NOMO-1 treated with dmso at 0.1 percent for 144 hours (cell line): ENCODE measurements at regions not wholly inside any gene's neighbourhood (a gene's known extent, or its start where the extent isn't known, plus 50 kb on each side); places are given as distances from the start of the nearest gene placed in this dataset.

Experiments
- DNase-seq: peaks from one replicate; lab custom pipeline; 2025; ENCODE audit not compliant: unreplicated experiment; lab: John Stamatoyannopoulos, UW

DNA sequence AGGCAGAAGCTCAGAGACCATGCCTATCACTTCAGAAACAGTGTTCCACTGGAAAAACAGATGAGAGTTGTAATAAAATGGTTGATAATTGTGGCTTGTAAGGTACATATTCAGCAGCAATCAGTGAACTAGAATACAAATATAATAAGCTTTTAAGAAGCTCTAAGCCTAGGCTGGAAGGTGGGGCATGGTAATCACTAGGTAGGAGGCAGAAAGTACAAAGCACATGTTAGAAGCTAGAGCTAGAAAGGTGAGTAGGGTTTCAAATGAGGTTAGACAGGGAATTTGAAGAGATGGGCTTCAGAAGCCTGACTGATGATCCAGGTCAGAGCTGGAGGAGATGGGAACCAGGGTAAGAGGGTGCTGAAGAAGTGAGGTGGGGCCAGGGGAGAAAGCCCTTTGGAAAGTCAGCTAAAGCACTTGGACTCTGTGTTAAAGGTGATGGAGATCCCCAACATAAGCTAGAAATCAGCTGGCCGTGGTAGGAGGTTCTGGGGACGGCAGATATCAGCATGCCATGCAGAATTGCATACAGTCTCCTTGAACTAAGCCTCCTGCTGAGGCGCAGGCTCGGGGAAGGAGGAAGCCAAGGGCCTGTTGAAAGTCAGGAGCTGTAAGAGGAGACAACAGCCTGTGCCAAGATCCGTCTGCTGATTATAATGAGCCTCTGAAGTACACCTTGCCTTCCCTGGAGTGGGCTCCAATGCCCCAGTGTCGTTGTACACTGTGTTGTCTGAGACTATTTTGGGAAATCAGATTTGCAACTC lies 659.4 kb downstream of the BCL11B start:
- no peak for DNase-seq

DNA sequence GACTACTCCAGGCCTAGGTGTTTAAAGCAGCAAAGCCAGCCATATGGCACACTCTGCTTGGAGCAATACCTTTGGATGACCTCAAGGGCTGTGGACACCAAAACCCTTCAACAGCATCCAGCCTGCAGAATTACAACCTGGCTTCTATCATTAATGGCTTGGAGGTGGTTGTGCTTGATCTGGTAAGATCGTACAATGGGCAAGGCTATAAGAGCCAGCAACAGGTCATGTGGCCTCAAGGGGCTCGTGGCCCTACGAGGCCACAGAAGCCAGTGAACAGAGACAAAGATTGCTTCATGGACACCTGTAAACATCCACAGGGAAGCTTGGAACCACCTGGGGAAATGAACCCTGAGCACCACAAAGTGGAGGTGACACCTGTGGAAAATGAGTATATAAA lies 657.3 kb downstream of the BCL11B start:
- no peak for DNase-seq

DNA sequence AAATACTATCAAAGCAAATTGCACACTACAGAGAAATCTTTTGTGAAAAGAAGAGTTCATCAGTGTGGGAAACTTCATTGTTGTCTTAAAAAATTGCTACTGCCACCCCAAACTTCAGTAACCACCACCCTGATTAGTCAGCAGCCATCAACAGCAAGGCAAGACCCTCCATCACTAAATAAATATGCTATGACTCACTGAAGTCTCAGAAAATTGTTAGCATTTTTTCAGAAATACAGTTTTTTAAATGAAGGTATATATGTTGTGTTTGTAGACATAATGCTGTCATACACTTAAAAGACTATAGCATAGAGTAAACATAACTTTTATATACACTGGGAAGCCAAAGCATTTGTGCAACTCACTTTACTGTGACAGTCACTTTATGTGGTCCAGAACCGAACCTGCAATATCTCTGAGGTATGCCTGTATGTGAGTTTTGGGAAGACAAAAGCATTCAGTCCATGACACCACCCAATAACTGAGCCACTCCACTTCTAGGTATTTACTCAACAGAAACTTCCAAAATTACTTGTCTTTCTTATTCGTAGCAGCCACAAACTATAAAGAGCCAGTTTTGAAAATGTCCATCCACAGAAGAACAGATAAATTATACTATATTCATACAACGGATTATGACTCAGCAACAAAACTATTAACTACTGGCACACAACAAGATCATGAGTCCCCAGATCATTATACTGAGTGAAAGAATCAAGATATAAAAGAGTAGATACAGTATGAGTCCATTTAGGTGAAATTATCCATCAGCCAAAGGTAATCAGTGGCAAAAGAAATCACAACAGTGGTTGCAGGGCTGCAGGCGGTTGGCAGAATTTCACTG lies 649.6 kb downstream of the BCL11B start:
- no peak for DNase-seq

DNA sequence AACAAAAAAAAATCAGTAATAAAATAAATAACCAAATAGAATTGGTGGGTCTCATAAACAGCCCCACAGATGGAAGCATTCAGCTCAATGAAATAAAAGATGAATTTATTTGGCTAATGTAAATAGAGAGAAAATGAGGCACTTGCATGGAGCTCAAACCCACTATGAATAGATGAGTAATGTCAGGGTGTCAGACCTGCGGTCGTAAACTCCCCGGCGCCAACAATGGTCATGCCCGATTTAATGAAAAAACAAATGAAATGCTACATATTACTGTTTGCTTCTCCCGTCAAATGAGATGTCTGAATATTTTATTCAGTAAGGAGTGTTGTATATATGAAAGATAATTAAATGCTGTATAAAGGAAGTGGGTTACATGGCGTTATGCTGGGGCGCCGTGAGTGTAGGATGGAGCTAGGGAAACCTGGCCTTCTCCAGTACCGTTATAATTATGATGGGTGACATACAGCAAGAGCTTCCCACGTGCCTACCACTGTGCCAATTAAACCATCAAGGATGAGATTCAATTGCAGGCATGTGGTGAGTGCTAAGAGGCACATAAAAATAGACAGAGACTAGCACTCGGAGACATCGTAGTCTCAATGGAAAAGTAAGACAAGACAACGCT lies 648.1 kb downstream of the BCL11B start:
- DNase-seq = no peak

DNA sequence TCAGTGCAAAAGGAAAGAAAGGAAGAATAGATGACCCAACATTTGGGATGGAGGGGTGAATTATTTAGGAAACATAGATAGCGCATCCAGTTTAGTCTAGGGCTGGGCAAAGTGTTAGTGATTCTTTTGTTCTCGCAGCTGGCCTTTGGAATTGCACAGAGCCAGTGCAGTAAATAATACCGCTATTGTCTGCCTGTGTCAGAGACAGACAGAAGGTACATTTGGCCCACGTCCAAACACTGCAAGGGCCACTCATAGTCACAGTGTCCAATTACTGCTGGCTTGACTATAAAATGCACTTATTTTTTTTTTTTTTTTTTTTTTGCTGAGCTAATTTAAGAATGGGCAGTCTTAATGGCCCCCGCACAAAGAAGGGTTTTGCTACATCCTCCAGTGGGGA lies 638.6 kb downstream of the BCL11B start:
- no peak for DNase-seq

DNA sequence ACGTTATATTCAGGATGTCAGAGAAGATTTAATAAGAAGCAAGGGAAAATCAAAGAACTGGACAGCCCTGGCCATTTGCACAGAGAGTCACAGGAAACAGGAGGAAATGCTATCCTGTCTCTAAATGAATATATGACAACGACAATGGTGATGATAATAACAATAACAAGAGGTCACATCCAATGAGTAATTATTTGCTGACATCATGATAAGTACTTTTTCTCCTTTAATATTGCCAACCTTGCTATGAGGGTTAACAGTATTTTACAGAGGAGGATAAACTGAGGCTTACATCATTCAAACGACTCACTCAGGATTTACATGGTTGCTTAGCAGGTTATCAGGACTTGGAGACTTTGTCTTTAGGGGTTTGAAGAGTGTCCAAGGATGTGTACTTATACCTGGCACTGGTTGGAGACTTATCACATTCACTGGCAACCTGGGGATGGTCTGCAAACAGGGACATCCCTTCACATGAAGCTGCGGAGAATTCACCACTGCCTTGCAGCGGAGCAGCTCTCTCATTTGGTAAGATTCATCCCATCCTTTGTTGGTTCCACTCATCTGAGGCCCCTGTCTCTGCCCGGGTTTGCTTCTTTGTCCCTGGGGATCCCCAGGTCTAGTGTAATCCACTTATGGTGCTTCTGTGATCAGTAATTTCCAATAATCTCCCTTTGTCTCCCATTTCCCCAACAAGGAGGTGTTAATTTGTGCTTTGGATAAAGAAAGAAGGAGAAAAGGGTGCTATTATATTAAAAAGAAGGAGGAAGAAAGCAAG lies 637.8 kb downstream of the BCL11B start:
- DNase-seq = no peak

DNA sequence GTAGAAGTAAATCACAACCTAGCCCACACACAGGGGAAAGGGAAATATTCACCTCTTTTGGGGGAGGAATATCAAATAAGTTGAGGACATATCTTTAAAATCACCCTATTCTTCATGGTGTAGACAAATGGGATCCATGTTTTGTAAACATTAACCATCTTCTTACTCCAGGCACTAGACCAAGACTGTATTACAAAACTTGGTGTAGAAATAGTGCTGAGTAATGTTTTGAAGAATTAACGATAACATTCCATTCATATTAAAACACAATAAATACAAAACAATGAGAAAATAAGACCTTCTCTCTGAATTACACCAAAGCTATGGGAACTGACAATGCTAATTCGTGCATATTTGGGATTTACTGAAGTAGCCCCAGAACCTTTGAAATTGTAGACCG lies 633.6 kb downstream of the BCL11B start:
- DNase-seq = no peak

DNA sequence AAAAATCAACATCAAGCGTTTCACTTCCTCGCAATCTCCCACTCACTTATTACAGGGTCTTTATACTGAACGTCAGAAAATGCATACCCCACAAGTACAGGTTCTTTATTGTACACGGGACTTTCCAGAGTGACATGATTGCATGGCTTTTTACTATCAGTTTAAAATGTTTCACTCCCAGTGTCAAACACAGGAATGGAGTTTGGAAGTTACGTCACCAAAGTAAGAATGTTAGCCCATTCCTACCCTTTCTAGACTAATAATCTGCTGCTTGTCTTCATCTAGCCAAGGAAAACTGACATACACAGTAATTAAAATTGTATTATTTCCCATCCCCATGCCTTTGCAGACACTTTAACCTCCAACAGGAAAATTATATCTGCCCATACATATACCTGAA lies 624.2 kb downstream of the BCL11B start:
- DNase-seq = no peak

DNA sequence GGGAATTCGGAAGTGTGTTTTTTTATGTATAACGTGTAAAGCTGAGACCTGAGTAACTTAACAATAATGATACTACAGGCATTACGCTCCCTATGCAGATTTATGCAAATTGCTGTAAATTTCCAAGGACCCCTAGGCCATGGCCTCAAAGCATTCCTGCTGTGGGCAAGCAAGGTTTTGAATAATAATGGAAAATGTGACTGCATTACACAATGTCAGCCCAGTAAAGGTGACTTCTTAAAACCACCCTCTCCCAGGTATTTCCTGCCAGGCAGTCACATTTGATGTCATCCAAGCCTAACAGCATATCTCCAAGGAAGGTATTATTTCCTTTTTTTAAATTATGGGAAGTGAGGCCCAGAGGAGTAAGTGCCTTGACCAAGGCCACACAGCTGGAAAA lies 621.0 kb downstream of the BCL11B start:
- no peak for DNase-seq

DNA sequence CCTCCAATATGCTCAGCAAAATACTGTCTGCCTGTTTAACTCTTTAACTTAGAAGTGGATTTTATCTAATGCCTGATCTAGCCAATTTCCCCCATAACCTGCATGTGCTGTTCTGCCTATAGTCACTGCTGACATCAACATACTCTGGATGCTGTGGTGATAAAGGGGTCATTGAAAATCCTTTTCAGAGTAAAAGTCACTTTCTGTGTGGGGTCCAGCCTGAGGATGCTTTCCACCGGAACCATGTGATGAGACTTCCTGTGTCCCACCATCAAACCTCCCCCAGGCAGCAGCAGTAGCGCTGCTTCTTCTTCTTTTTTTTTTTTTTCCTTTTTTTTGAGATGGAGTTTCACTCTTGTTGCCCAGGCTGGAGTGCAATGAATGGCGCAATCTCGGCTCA lies 607.0 kb downstream of the BCL11B start:
- DNase-seq = no peak

DNA sequence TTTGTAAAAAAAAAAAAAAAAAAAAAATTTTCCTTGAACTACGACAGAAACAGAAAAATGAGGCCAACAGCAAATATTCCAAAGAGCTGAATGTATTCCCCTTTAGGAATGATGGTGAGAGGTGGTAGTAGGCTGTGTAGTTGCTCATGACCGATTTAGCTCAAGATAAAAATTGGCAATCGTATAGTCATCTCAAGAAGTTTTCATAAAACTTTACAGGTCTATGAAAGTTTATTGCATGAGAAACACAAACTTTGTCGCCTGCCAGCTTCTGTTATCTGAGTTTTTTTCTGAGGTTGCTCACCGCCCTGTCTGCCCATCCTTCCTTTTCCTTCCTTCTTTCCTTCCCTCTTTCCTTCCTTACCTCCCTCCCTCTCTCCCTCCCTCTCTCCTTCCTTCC lies 605.5 kb downstream of the BCL11B start:
- DNase-seq = no peak

DNA sequence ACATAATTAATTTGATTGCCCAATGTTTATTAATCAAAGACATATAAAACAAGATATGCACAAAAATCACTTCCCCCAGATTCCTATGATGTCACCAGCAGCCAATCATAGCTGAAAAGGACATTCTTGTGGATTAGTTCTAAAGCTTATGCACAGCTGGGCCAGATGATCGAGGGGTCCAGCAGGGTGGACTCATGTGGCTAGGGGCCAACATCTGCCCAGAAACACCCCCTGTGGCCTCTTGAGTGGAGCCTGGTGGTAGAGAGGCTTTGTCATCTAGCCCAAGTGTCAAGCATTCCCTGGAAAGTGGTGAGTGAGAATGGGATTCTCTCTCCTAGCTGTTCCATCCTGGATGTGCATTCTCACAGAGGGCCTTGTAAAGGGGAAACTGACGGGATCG lies 590.0 kb downstream of the BCL11B start:
- no peak for DNase-seq

DNA sequence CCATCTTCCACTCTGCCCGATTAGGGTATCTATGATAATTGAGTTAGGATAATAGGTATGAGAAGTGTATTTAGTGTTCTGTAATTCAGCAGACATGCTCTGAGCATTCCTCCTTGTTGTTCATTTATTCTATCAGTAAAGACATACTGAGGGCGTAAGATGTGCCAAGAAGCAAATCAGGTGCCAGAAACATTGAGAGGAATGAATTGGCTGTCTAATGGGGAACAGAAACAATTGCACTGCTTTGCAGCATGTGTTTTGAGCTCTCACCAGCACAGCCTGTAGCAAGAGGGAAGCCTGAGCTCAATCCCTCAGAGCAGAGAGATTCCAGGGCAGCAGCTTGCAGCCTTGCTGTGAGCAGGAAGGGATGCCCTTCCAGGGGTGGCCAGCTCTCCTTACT lies 589.3 kb downstream of the BCL11B start:
- no peak for DNase-seq

DNA sequence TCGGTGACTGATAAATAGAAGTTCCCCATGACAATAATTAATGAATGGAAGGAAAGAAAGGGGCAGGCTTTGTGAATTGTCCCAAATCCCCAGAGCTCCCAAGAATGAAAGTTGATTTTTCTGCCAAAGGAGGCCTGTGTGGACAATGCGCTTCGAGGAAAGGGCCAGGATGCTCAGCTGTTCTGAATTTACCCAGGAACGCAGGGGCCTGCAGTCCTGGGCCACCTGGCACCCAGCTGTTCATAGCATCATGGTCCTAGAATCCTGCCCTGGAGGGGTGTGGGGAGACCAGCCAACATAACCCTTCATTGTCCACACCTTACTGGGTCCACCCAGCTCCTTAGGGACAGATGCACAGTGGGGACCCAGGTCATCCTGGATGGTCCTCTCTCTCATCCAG lies 587.5 kb downstream of the BCL11B start:
- DNase-seq = no peak

DNA sequence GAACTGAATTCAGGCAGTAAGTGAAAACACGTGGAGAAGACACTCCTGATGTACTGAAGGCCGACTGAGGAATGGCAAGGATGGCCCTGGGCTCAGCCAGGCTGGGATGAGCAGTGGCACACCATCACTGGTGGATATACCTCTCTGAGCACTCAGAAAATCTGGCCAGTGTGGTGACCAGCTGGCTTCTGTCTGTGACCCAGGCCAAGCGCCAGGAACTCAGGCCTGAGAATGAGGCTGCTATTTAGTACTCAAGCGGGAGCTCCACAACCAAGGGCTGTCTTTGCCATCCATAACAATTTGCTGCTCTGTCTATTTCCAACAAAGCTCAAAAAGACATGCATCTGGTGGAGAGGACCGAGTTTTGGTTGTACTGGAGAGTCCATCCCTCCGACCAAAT lies 586.3 kb downstream of the BCL11B start:
- DNase-seq = no peak

DNA sequence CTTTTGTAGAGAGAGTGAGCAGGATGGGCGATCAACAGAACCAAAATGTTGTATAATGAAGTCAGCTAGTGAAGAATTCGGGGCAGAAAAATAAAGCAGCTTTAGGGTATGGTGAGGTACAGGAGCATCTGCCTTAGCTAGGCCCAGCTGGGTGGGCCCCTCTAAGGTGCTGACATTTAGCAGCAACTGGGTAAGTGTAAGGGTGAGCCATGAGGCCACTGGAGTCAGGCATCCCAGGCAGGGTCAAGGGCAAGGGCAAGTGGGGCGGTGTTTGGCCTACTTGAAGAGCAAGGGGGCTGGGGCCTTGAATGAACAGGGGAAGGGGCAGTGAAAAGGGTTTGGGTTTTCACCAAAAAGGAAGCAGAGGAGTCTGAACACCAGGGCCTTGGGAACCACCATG lies 583.6 kb downstream of the BCL11B start:
- no peak for DNase-seq

DNA sequence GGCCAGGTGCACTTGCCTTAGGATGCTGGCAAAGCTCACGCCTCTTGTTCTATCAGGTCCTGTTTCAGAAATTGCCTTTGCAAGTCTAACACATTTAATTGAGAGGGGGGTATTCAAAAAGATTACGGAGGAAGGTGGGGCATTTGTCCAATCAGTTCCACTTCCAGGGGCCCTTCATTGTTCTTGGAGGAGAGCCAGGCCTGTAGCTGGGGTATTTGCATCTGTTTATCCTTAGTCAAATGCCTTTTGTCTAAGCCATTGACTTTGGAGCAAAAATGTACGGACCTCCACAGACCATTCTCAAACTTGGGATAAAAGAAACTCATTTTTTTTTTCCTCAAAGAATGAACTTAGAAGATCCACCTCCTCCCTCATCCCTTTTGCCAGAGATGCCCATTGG lies 582.0 kb downstream of the BCL11B start:
- no peak for DNase-seq

DNA sequence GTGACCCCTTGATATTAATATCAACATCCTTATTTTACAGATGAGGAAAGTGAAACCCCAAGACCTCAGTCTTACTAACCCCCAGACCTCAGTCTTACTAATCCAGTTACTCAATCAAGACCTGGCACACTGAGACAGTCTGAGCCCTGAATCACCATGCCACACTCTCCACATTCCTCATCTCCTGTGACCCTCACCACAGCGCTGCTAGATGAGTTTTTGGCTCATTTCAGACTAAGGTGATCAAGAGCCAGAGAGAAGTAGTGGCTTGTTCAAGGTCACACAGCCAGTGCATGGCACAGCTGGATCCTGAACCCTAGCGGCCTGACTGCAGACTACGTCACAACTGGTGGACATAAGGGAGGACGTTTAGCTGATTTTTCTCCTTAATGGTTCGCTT lies 579.2 kb downstream of the BCL11B start:
- no peak for DNase-seq

DNA sequence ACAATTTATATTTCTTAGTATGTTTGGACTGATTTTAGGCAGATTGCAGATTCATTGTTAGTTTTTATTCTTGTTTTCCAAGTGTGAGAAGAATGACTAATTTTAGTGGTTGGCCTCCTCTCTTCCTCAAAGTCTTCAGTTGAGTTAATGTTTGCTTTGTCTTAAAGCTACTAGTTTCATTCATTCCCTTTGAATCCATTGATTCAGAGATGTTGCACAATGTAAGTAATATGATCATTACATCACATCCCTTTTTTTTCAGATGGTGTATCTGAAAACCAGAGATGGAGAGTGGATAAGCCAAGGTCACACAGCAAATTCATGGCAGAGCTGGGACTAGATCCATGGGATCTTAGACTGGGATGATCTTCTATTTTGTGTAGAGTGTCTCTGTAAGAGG lies 577.5 kb downstream of the BCL11B start:
- no peak for DNase-seq

DNA sequence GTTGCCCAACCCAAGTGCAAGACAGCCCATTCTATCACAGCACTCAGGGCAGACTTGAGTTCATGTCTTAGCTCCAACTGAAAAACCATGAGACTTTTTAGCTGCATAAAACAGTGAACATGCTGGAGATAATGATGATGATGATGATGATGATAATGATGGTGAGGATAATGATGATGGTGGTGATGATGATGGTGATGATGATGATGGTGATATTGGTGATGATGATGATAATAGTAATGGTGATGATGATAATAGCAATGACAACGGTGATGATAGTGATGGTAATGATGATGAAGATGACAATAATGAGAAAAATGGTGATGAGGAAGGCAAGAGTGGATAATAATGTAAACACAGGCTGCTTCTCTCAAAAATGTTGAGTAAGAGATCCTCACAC lies 576.2 kb downstream of the BCL11B start:
- no peak for DNase-seq

DNA sequence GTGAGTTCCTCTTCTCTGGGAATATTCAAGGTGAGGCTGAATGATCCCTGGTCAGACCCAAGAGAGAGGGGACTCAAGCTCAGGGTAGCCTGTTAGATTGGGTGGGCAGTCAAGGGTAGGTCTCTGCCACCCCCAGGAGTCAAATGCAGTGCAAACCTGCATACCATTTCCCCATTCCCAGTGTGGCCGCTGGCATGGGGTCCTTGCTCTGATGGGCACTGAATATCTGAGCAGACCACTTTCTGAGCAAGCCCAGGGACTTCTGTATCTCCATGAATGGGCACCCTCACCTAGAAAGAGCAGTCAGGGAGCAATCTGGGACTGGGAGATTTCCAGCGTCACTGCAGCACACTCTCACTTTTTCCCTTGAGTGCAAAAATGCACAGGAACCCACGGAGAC lies 573.7 kb downstream of the BCL11B start:
- no peak for DNase-seq
